ENCODE measurements at regions not wholly inside any gene's neighbourhood (a gene's known extent, or its start where the extent isn't known, plus 50 kb on each side); places are given as distances from the start of the nearest gene placed in this dataset.

- ChIA-PET CTCF (no interaction called here), POLR2A (ENCODE audit: unreplicated experiment) (no interaction called here)
- no peak overlapping the region for H4K8ac ChIP-seq (ENCODE audit: low read depth in 2 of 2, low read length in 2 of 2)
- no peak overlapping the region for H2AK9ac ChIP-seq (replicated peaks; ENCODE audit: low read depth, low read length, poor library complexity)
- H2AK5ac ChIP-seq (ENCODE audit: low read depth, low read length), result no peak overlapping the region
- no peaks in the 10 kb centered on the region for H3K36me3 ChIP-seq (ENCODE audit: control insufficient read depth, insufficient read depth, low read length)
- H3K27me3 ChIP-seq (ENCODE audit: control insufficient read depth, insufficient read depth, low read length), result no peaks in the 10 kb centered on the region
- H3K9ac ChIP-seq (ENCODE audit: low read depth, low read length), result no peak overlapping the region
- H3K79me1 ChIP-seq (ENCODE audit: low read depth in 1 of 2, low read length in 2 of 2), result no peaks in the 10 kb centered on the region
- H3K4me3 ChIP-seq (ENCODE audit: insufficient read depth, low read depth, low read length), result no peak overlapping the region
- WGBS, 2 experiments (ENCODE audit: extremely low coverage in 2 of 2, insufficient read length in 1 of 2), result 0% methylated on average over 1 of the region's 6 CpGs; no CpG with 5 or more reads in 1 of the 2 experiments
- H2BK15ac ChIP-seq (ENCODE audit: low read depth, low read length), result no peak overlapping the region
- H2BK20ac ChIP-seq (ENCODE audit: low read depth, low read length), result no peak overlapping the region
- no peaks in the 10 kb centered on the region for H4K20me1 ChIP-seq (ENCODE audit: insufficient read depth, low read length)
- H3K14ac ChIP-seq (replicated peaks; ENCODE audit: low read depth, low read length), result no peak overlapping the region
- H3K4me1 ChIP-seq (ENCODE audit: control insufficient read depth, insufficient read depth, low read length), result no peaks in the 10 kb centered on the region
- dilution Hi-C loops (cut with HindIII; ENCODE audit: low sequenced_read_pairs, unreplicated experiment), result no loop called here
- intact Hi-C loops (cut with micrococcal nuclease), result no loop called here
- no peak overlapping the region for H4K91ac ChIP-seq (ENCODE audit: insufficient read depth, low read depth, low read length)
- TF ChIP-seq MXI1 (IDR thresholded peaks at IDR 0.05; ENCODE audit: borderline replicate concordance, low read depth, low read length), result no peak
- TF ChIP-seq RAD21 (IDR thresholded peaks at IDR 0.05; ENCODE audit: low read length), result no peak
- TF ChIP-seq FOS (IDR thresholded peaks at IDR 0.05; ENCODE audit: low read depth, low read length), result no peak
- no peak for TF ChIP-seq MAZ (IDR thresholded peaks at IDR 0.05; ENCODE audit: borderline replicate concordance, low read depth, low read length)
- no peak for TF ChIP-seq RFX5 (IDR thresholded peaks at IDR 0.05; ENCODE audit: low read depth, low read length)
- no peak for TF ChIP-seq SMC3 (IDR thresholded peaks at IDR 0.05; ENCODE audit: low read depth, low read length)
- no peak overlapping the region for H3K56ac ChIP-seq (ENCODE audit: extremely low read depth, insufficient read depth, low read length)
- no peak overlapping the region for H3K27ac ChIP-seq (ENCODE audit: insufficient read depth, low read length)
- no peak overlapping the region for H3K18ac ChIP-seq (ENCODE audit: low read depth, low read length)
- DNase-seq, result no peak
- no peak overlapping the region for H3K4ac ChIP-seq (ENCODE audit: low read depth, low read length)
- H3K23ac ChIP-seq (ENCODE audit: low read depth, low read length), result no peak overlapping the region
- no peak overlapping the region for H3K4me2 ChIP-seq (ENCODE audit: low read depth, low read length)
- in situ Hi-C loops (cut with MboI; ENCODE audit: low sequenced_read_pairs), result no loop called here
- H4K5ac ChIP-seq (ENCODE audit: low read depth, low read length), result no peak overlapping the region
- BruUV-seq (replicated peaks), result no TSS peak
- no peak overlapping the region for H2BK120ac ChIP-seq (ENCODE audit: low read depth, low read length)
- peaks cover 35% of the 10 kb centered on the region for H3K9me3 ChIP-seq (ENCODE audit: control insufficient read depth, insufficient read depth, low read length)
- no peak overlapping the region for H2BK5ac ChIP-seq (ENCODE audit: low read depth, low read length, poor library complexity, severe bottlenecking)
- no peak for ATAC-seq (ENCODE audit: low read depth)
- no peaks in the 10 kb centered on the region for H3K9me1 ChIP-seq (ENCODE audit: insufficient read depth, low read length)
- H2AFZ ChIP-seq (replicated peaks; ENCODE audit: low read length, poor library complexity), result no peak overlapping the region
Observed at GRCh38 chr15:93180656-93181055, 91.6 kb upstream of the RGMA start.
